ENCODE measurements at regions not wholly inside any gene's neighbourhood (a gene's known extent, or its start where the extent isn't known, plus 50 kb on each side); places are given as distances from the start of the nearest gene placed in this dataset.

GRCh38 chr5:117955831-117956230 is 1032.5 kb downstream of the DTWD2 start:
- TF ChIP-seq ZNF274 (IDR thresholded peaks at IDR 0.05; ENCODE audit: low read depth, low read length) = no peak
- H3K4me3 ChIP-seq (ENCODE audit: low read length) = no peak overlapping the region

- TF ChIP-seq ZNF274 (IDR thresholded peaks at IDR 0.05; ENCODE audit: low read depth, low read length) = no peak
Observed at GRCh38 chr5:117954331-117954730, 1034.0 kb downstream of the DTWD2 start.

GRCh38 chr5:117953272-117953671 is 1035.1 kb downstream of the DTWD2 start:
- no peak overlapping the region for H3K4me3 ChIP-seq (ENCODE audit: low read length)
- TF ChIP-seq ZNF274 (IDR thresholded peaks at IDR 0.05; ENCODE audit: low read depth, low read length) = no peak

More at GRCh38 chr5:117954331-117954730, 1034.0 kb downstream of the DTWD2 start:
- no peak overlapping the region for H3K4me3 ChIP-seq (ENCODE audit: low read length)

GRCh38 chr5:117947836-117948235 is 1040.5 kb downstream of the DTWD2 start:
- no peak overlapping the region for H3K4me3 ChIP-seq (ENCODE audit: low read length)
- no peak for TF ChIP-seq ZNF274 (IDR thresholded peaks at IDR 0.05; ENCODE audit: low read depth, low read length)

GRCh38 chr5:117947121-117947520 is 1041.2 kb downstream of the DTWD2 start:
- no peak overlapping the region for H3K4me3 ChIP-seq (ENCODE audit: low read length)
- TF ChIP-seq ZNF274 (IDR thresholded peaks at IDR 0.05; ENCODE audit: low read depth, low read length) = no peak

- H3K4me3 ChIP-seq (ENCODE audit: low read length) = no peak overlapping the region
- no peak for TF ChIP-seq ZNF274 (IDR thresholded peaks at IDR 0.05; ENCODE audit: low read depth, low read length)
Observed at GRCh38 chr5:117945258-117945657, 1043.1 kb downstream of the DTWD2 start.

- no peak overlapping the region for H3K4me3 ChIP-seq (ENCODE audit: low read length)
- TF ChIP-seq ZNF274 (IDR thresholded peaks at IDR 0.05; ENCODE audit: low read depth, low read length) = no peak
Observed at GRCh38 chr5:117943541-117943940, 1044.8 kb downstream of the DTWD2 start.

GRCh38 chr5:117942861-117943519 is 1045.4 kb downstream of the DTWD2 start:
- no peak for TF ChIP-seq ZNF274 (IDR thresholded peaks at IDR 0.05; ENCODE audit: low read depth, low read length)
- H3K4me3 ChIP-seq (ENCODE audit: low read length) = no peak overlapping the region

GRCh38 chr5:117893211-117893610 is 1095.1 kb downstream of the DTWD2 start:
- no peak for TF ChIP-seq ZNF274 (IDR thresholded peaks at IDR 0.05; ENCODE audit: low read depth, low read length)
- no peak overlapping the region for H3K4me3 ChIP-seq (ENCODE audit: low read length)

GRCh38 chr5:117892360-117892759 is 1096.0 kb downstream of the DTWD2 start:
- no peak overlapping the region for H3K4me3 ChIP-seq (ENCODE audit: low read length)
- no peak for TF ChIP-seq ZNF274 (IDR thresholded peaks at IDR 0.05; ENCODE audit: low read depth, low read length)

GRCh38 chr5:117889596-117889995 is 1098.8 kb downstream of the DTWD2 start:
- TF ChIP-seq ZNF274 (IDR thresholded peaks at IDR 0.05; ENCODE audit: low read depth, low read length) = no peak
- H3K4me3 ChIP-seq (ENCODE audit: low read length) = no peak overlapping the region

GRCh38 chr5:117888688-117889087 is 1099.7 kb downstream of the DTWD2 start:
- no peak for TF ChIP-seq ZNF274 (IDR thresholded peaks at IDR 0.05; ENCODE audit: low read depth, low read length)
- peak overlapping the region; percentile 47; the same call in 1 of the 2 replicates for H3K4me3 ChIP-seq (ENCODE audit: low read length)

- no peak for TF ChIP-seq ZNF274 (IDR thresholded peaks at IDR 0.05; ENCODE audit: low read depth, low read length)
- H3K4me3 ChIP-seq (ENCODE audit: low read length) = no peak overlapping the region
Observed at GRCh38 chr5:117881426-117882230, 1106.7 kb downstream of the DTWD2 start.

GRCh38 chr5:117880932-117881331 is 1107.4 kb downstream of the DTWD2 start:
- no peak overlapping the region for H3K4me3 ChIP-seq (ENCODE audit: low read length)
- TF ChIP-seq ZNF274 (IDR thresholded peaks at IDR 0.05; ENCODE audit: low read depth, low read length) = no peak

GRCh38 chr5:117877731-117878130 is 1110.6 kb downstream of the DTWD2 start:
- no peak overlapping the region for H3K4me3 ChIP-seq (ENCODE audit: low read length)
- TF ChIP-seq ZNF274 (IDR thresholded peaks at IDR 0.05; ENCODE audit: low read depth, low read length) = no peak

Measured in GM08714 (cell line).